ENCODE measurements at regions not wholly inside any gene's neighbourhood (a gene's known extent, or its start where the extent isn't known, plus 50 kb on each side); places are given as distances from the start of the nearest gene placed in this dataset.

GRCh38 chr1:185439727-185440415 lies 122.8 kb upstream of the IVNS1ABP start:
- POLR2A ChIA-PET (ENCODE audit: unreplicated experiment): interaction anchor here (0.5 kb wide), 1 partner anchor 123 kb away, joined by 6 read pairs; the partner anchor contains the start of gene IVNS1ABP

GRCh38 chr1:185438936-185439335 lies 121.9 kb upstream of the IVNS1ABP start:
- Histone ChIP-seq H3K79me2 (ENCODE audit: low read length) (no peaks in the 10 kb centered on the region), H3K27ac (ENCODE audit: low read length) (no peak overlapping the region), H2AFZ (ENCODE audit: low read length) (no peak overlapping the region), H3K4me1 (ENCODE audit: insufficient read depth, low read length) (peaks cover 37% of the 10 kb centered on the region), H3K9ac (ENCODE audit: low read length) (no peak overlapping the region), H3K9me3 (ENCODE audit: low read length) (no peaks in the 10 kb centered on the region), H3K4me2 (ENCODE audit: low read length) (no peak overlapping the region), H3K4me3 (ENCODE audit: low read length) (no peak overlapping the region), H3K27me3 (ENCODE audit: low read length) (no peaks in the 10 kb centered on the region), H4K20me1 (ENCODE audit: low read length) (no peaks in the 10 kb centered on the region), H3K9me2 (replicated peaks; ENCODE audit: low read length) (no peaks in the 10 kb centered on the region), H3F3A (ENCODE audit: low read length, unreplicated experiment) (peaks cover 8% of the 10 kb centered on the region), H3K36me3 (ENCODE audit: low read depth, low read length) (no peaks in the 10 kb centered on the region)
- ChIA-PET POLR2A (ENCODE audit: unreplicated experiment) (no interaction called here), CTCF (no interaction called here)
- BruUV-seq (replicated peaks): no TSS peak
- no peak for TF ChIP-seq CTCF (conservative IDR thresholded peaks at IDR 0.05; ENCODE audit: low read depth, low read length)
- TF ChIP-seq EZH2phosphoT487 (IDR thresholded peaks at IDR 0.05; ENCODE audit: borderline replicate concordance, low read length): no peak
- TF ChIP-seq EZH2 (IDR thresholded peaks at IDR 0.05; ENCODE audit: low read length, unreplicated experiment): no peak
- intact Hi-C loops (cut with micrococcal nuclease): loop anchor here (5.0 kb wide), 1 partner anchor 67 kb away; no protein-coding TSS in a partner anchor
- ATAC-seq (peak; percentile 45), DNase-seq (peak; percentile 21)

More at GRCh38 chr1:185439727-185440415, 122.8 kb upstream of the IVNS1ABP start:
- Histone ChIP-seq H4K20me1 (ENCODE audit: low read length) (no peaks in the 10 kb centered on the region), H3F3A (ENCODE audit: low read length, unreplicated experiment) (peaks cover 8% of the 10 kb centered on the region), H3K27me3 (ENCODE audit: low read length) (no peaks in the 10 kb centered on the region), H3K4me3 (ENCODE audit: low read length) (no peak overlapping the region), H3K9ac (ENCODE audit: low read length) (no peak overlapping the region), H3K4me2 (ENCODE audit: low read length) (peak overlapping the region; percentile 41; the same call in 1 of the 2 replicates), H3K36me3 (ENCODE audit: low read depth, low read length) (no peaks in the 10 kb centered on the region), H3K79me2 (ENCODE audit: low read length) (no peaks in the 10 kb centered on the region), H3K4me1 (ENCODE audit: insufficient read depth, low read length) (peaks cover 37% of the 10 kb centered on the region), H3K9me2 (replicated peaks; ENCODE audit: low read length) (no peaks in the 10 kb centered on the region), H3K9me3 (ENCODE audit: low read length) (no peaks in the 10 kb centered on the region), H2AFZ (ENCODE audit: low read length) (no peak overlapping the region), H3K27ac (ENCODE audit: low read length) (peak overlapping the region; percentile 36; the same call in 1 of the 2 replicates)
- no TSS peak for BruUV-seq (replicated peaks)
- no peak for TF ChIP-seq EZH2phosphoT487 (IDR thresholded peaks at IDR 0.05; ENCODE audit: borderline replicate concordance, low read length)
- CTCF ChIA-PET: interaction anchor here (0.6 kb wide), 1 partner anchor 281 kb away, joined by 11 read pairs; no protein-coding TSS in a partner anchor
- peak; percentile 83 for DNase-seq
- intact Hi-C loops (cut with micrococcal nuclease): loop anchor here (5.0 kb wide), 1 partner anchor 68 kb away; no protein-coding TSS in a partner anchor
- peak; percentile 87 for ATAC-seq

GRCh38 chr1:185435696-185436379 lies 118.8 kb upstream of the IVNS1ABP start:
- H3K9me2 ChIP-seq (replicated peaks; ENCODE audit: low read length): no peaks in the 10 kb centered on the region
- TF ChIP-seq EZH2phosphoT487 (IDR thresholded peaks at IDR 0.05; ENCODE audit: borderline replicate concordance, low read length): no peak
- TF ChIP-seq EZH2 (IDR thresholded peaks at IDR 0.05; ENCODE audit: low read length, unreplicated experiment): no peak
- no peaks in the 10 kb centered on the region for H3K79me2 ChIP-seq (ENCODE audit: low read length)
- no peaks in the 10 kb centered on the region for H3K9me3 ChIP-seq (ENCODE audit: low read length)
- no peak overlapping the region for H3K4me2 ChIP-seq (ENCODE audit: low read length)
- peaks cover 21% of the 10 kb centered on the region for H3K4me1 ChIP-seq (ENCODE audit: insufficient read depth, low read length)
- no peaks in the 10 kb centered on the region for H3K36me3 ChIP-seq (ENCODE audit: low read depth, low read length)
- no peak overlapping the region for H3K27ac ChIP-seq (ENCODE audit: low read length)
- ATAC-seq (no peak), DNase-seq (no peak)
- intact Hi-C loops (cut with micrococcal nuclease): loop anchor here (5.0 kb wide), 1 partner anchor 64 kb away; no protein-coding TSS in a partner anchor
- no peak overlapping the region for H3K4me3 ChIP-seq (ENCODE audit: low read length)
- no peaks in the 10 kb centered on the region for H4K20me1 ChIP-seq (ENCODE audit: low read length)
- H3K27me3 ChIP-seq (ENCODE audit: low read length): no peaks in the 10 kb centered on the region
- H3F3A ChIP-seq (ENCODE audit: low read length, unreplicated experiment): no peaks in the 10 kb centered on the region
- BruUV-seq (replicated peaks): no TSS peak
- ChIA-PET CTCF (no interaction called here), POLR2A (ENCODE audit: unreplicated experiment) (no interaction called here)
- no peak overlapping the region for H3K9ac ChIP-seq (ENCODE audit: low read length)
- H2AFZ ChIP-seq (ENCODE audit: low read length): no peak overlapping the region

Data from PC-3 (cell line).